Brain microvascular endothelial cell (primary cell): ENCODE measurements at regions not wholly inside any gene's neighbourhood (a gene's known extent, or its start where the extent isn't known, plus 50 kb on each side); places are given as distances from the start of the nearest gene placed in this dataset.
"Not testable (repeated sequence)": the region's sequence is repeated elsewhere in the genome, so short reads cannot be mapped to it uniquely, and the experiment has no call there.

ENCODE experiments used
- DNase-seq: peaks from one replicate; pipeline ENCODE4 v3.0.0-alpha.2; 2020
- H3K27ac ChIP-seq: fragments of 250-450 bp; sonication (Bioruptor Pico); 2 replicates; pipeline ENCODE4 v1.5.1; 2020; ENCODE audit warnings: mild to moderate bottlenecking, moderate library complexity
- H3K27me3 ChIP-seq: fragments of 250-450 bp; sonication (Bioruptor Pico); replicated peaks from 2 replicates; pipeline ENCODE4 v1.5.1; 2020; ENCODE audit warnings: mild to moderate bottlenecking
- H3K36me3 ChIP-seq: fragments of 250-450 bp; sonication (Bioruptor Pico); replicated peaks from 2 replicates; pipeline ENCODE4 v1.5.1; 2020; ENCODE audit warnings: mild to moderate bottlenecking
- H3K4me3 ChIP-seq: 2 replicates; pipeline ENCODE4 v1.5.1; 2011; ENCODE audit warnings: low read depth, mild to moderate bottlenecking, control low read depth, low read length, moderate library complexity
- CTCF ChIP-seq: IDR thresholded peaks from 2 replicates; pipeline ENCODE4 v1.5.1; 2011; ENCODE audit warnings: low read depth, mild to moderate bottlenecking, moderate library complexity, low read length, control low read depth, inconsistent platforms; ENCODE audit errors: missing control alignments
- in situ Hi-C: cut with HindIII; loops from 2 replicates; pipeline ENCODE4 v1.10.0; 2017; ENCODE audit warnings: low sequenced_read_pairs, low pct_ligation_motif_present

- no peak for DNase-seq
- in situ Hi-C loops, result no loop called here
- TF ChIP-seq CTCF, result no peak
Measured at GRCh38 chr20:4625687-4626086, 60.6 kb upstream of the PRNP start.

GRCh38 chr20:4624675-4625336 is 61.5 kb upstream of the PRNP start:
- in situ Hi-C loops, H3K27me3 ChIP-seq, DNase-seq, H3K36me3 ChIP-seq, H3K27ac ChIP-seq, H3K4me3 ChIP-seq: not testable (repeated sequence)

More at GRCh38 chr20:4625687-4626086, 60.6 kb upstream of the PRNP start:
- H3K4me3 ChIP-seq, result no peak overlapping the region
- H3K27me3 ChIP-seq, result no peaks in the 10 kb centered on the region
- H3K36me3 ChIP-seq, result no peaks in the 10 kb centered on the region
- H3K27ac ChIP-seq, result no peak overlapping the region

GRCh38 chr20:4619144-4619543 is 67.1 kb upstream of the PRNP start:
- DNase-seq, H3K4me3 ChIP-seq, H3K27ac ChIP-seq, H3K27me3 ChIP-seq, in situ Hi-C loops, H3K36me3 ChIP-seq: not testable (repeated sequence)

- Histone ChIP-seq H3K4me3 (no peak overlapping the region), H3K27me3 (no peaks in the 10 kb centered on the region), H3K27ac (no peak overlapping the region), H3K36me3 (no peaks in the 10 kb centered on the region)
- TF ChIP-seq CTCF, result no peak
- in situ Hi-C loops, result no loop called here
- no peak for DNase-seq
Measured at GRCh38 chr20:4617484-4617883, 68.8 kb upstream of the PRNP start.

- Histone ChIP-seq H3K27ac (no peak overlapping the region), H3K27me3 (no peaks in the 10 kb centered on the region), H3K36me3 (no peaks in the 10 kb centered on the region), H3K4me3 (no peak overlapping the region)
- TF ChIP-seq CTCF, result no peak
- in situ Hi-C loops, result no loop called here
- no peak for DNase-seq
Measured at GRCh38 chr20:4617019-4617418, 69.2 kb upstream of the PRNP start.

- no peak overlapping the region for H3K27ac ChIP-seq
- peak; percentile 44 for DNase-seq
- peak; percentile 63 for TF ChIP-seq CTCF
- H3K27me3 ChIP-seq, result no peaks in the 10 kb centered on the region
- H3K4me3 ChIP-seq, result no peak overlapping the region
- no peaks in the 10 kb centered on the region for H3K36me3 ChIP-seq
- in situ Hi-C loops, result no loop called here
Measured at GRCh38 chr20:4613718-4614620, 72.3 kb upstream of the PRNP start.

- in situ Hi-C loops, result no loop called here
- Histone ChIP-seq H3K27ac (no peak overlapping the region), H3K36me3 (no peaks in the 10 kb centered on the region), H3K27me3 (no peaks in the 10 kb centered on the region), H3K4me3 (no peak overlapping the region)
- no peak for DNase-seq
- TF ChIP-seq CTCF, result no peak
Measured at GRCh38 chr20:4613184-4613583, 73.1 kb upstream of the PRNP start.
